OCI-LY7 (cell line): ENCODE measurements at regions not wholly inside any gene's neighbourhood (a gene's known extent, or its start where the extent isn't known, plus 50 kb on each side); places are given as distances from the start of the nearest gene placed in this dataset.

ENCODE experiments used
- CTCF ChIP-seq: fragments of 200-600 bp; sonication (generic); conservative IDR thresholded peaks from 2 replicates; pipeline ENCODE4 v1.5.1; 2014; ENCODE audit warnings: mild to moderate bottlenecking, antibody characterized with exemption, low read length, moderate library complexity, mixed read lengths
- EZH2phosphoT487 ChIP-seq: fragments of 200-600 bp; sonication (generic); IDR thresholded peaks from 2 replicates; pipeline ENCODE4 v1.6.1; 2018; ENCODE audit warnings: low read depth, borderline replicate concordance, mild to moderate bottlenecking, mixed run types, antibody characterized with exemption, low read length, moderate library complexity, mixed read lengths

DNA sequence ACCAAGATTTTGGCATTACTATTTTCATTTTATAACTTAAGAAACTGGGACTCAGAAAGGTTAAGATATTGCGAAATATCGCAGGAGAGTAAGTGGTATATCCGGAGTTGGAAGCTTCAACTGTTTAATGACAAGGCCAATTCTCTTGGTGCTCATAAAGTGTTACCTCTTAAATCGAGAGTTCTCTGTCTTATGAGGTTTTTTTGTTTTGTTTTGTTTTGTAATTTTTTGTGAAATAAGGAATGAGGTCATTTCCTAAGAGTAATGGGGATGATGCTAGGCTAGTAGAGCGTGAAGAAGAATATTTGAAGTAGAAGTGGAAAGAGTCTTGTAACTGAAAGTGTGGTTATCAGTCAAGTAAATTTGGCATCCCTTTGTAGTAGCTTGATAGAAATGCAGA, 183.2 kb upstream of the DAB2 start:
- TF ChIP-seq CTCF (no peak), EZH2phosphoT487 (no peak)
